PFSK-1 (cell line): ENCODE measurements at regions not wholly inside any gene's neighbourhood (a gene's known extent, or its start where the extent isn't known, plus 50 kb on each side); places are given as distances from the start of the nearest gene placed in this dataset.

Experiments
- POLR2AphosphoS5 ChIP-seq: IDR thresholded peaks from 2 replicates; pipeline ENCODE4 v1.6.1; 2012; ENCODE audit warnings: low read depth, mild to moderate bottlenecking, control low read depth, low read length, moderate library complexity
- TF ChIP-seq, protein P1 (sequence below), 2 experiments: IDR thresholded peaks; 2 replicates each; pipeline versions ENCODE4 v1.6.1 to v1.8.0; 2011 to 2012; ENCODE audit warnings: low read depth in 2 of 2, low read length in 2 of 2, control low read depth in 1 of 2, inconsistent platforms in 1 of 2, mild to moderate bottlenecking in 1 of 2, moderate library complexity in 1 of 2; ENCODE audit not compliant: insufficient read depth in 1 of 2

DNA sequence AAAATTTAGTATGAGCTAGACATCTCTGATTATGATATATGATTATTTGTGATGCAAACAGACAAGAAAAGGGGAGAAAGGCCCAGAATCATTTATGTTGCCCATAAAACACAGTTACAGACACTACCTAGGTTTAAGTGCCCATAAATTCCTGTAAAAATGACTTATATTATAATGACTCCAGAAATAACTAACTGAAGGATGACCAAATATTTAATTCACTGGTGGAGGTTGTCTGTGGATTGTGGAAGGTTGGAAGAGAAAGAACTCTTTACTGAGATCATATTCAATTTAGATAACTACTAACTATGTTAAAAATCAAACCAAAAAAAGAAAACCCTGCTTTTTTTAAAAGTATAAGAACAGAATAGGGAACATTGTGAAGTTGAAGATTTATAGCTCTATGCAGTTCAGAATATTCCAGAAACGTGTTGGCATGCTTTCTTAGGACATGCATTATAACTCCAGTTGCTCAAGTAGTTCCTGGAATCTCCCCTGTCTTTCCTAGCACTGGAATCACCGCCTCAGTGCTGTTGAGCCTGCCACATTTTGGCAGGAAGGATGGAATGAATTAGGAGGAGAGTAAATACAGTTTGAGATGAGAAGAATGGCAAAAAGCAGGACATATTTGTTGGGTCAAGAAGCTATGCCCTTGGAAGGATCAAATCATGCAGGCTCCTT, 72.0 kb upstream of the PAPPA start:
- TF ChIP-seq POLR2AphosphoS5 = no peak
- TF ChIP-seq, protein P1, sequence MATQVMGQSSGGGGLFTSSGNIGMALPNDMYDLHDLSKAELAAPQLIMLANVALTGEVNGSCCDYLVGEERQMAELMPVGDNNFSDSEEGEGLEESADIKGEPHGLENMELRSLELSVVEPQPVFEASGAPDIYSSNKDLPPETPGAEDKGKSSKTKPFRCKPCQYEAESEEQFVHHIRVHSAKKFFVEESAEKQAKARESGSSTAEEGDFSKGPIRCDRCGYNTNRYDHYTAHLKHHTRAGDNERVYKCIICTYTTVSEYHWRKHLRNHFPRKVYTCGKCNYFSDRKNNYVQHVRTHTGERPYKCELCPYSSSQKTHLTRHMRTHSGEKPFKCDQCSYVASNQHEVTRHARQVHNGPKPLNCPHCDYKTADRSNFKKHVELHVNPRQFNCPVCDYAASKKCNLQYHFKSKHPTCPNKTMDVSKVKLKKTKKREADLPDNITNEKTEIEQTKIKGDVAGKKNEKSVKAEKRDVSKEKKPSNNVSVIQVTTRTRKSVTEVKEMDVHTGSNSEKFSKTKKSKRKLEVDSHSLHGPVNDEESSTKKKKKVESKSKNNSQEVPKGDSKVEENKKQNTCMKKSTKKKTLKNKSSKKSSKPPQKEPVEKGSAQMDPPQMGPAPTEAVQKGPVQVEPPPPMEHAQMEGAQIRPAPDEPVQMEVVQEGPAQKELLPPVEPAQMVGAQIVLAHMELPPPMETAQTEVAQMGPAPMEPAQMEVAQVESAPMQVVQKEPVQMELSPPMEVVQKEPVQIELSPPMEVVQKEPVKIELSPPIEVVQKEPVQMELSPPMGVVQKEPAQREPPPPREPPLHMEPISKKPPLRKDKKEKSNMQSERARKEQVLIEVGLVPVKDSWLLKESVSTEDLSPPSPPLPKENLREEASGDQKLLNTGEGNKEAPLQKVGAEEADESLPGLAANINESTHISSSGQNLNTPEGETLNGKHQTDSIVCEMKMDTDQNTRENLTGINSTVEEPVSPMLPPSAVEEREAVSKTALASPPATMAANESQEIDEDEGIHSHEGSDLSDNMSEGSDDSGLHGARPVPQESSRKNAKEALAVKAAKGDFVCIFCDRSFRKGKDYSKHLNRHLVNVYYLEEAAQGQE (IDR thresholded peaks at IDR 0.05; ENCODE audit: insufficient read depth in 1 of 2, low read depth in 2 of 2, low read length in 2 of 2) = no peak
